ENCODE measurements at regions not wholly inside any gene's neighbourhood (a gene's known extent, or its start where the extent isn't known, plus 50 kb on each side); places are given as distances from the start of the nearest gene placed in this dataset.

GRCh38 chr2:105510761-105511528 is 112.1 kb upstream of the FHL2 start:
- TF ChIP-seq EP300 (IDR thresholded peaks at IDR 0.05) (no peak), CTCF (IDR thresholded peaks at IDR 0.05) (no peak), POLR2AphosphoS5 (IDR thresholded peaks at IDR 0.05) (no peak)

Data from esophagus muscularis mucosa (tissue), 4 donors.